NCI-H2196 treated with DMSO at 0.1 percent for 48 hours (cell line): ENCODE measurements at regions not wholly inside any gene's neighbourhood (a gene's known extent, or its start where the extent isn't known, plus 50 kb on each side); places are given as distances from the start of the nearest gene placed in this dataset.

Experiments
- DNase-seq: peaks from one replicate; lab custom pipeline; 2025; ENCODE audit not compliant: unreplicated experiment; lab: John Stamatoyannopoulos, UW

DNA sequence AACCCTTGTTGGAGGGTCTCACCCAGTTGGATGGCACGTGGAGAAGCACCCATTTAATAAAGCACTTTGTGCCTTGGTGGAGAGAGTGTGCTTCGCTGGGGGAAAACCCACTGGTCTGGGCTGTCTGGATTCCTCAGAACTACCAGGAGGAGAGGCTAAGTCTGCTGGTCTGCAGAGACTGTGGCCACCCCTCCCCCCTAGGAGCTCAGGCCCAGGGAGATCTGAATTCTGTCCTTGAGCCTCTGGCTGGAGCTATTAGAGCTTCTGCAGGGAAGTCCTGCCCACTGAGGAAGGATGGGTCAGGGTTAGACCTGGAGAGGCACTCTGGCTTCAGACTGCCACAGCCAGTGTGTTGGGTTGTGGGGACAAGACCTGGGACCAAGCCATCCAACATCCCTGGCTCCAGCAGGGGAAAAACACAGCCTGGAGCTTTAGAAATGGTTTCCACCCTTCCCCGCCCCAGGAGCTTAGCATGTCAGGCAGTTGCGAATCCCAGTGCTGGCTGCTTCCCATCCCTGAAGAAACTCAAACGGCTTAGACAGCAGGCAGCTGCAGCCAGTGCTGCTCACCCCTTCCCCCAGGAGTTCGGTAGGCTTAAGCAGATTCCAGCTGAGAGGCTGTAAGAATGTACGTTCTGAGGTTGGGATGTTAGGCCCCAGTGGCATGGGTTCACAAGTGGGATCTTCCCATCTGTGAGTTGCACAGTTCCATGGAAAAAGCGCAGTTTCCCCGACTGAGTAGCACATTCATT, 288.3 kb downstream of the TGFB2 start:
- DNase-seq = no peak

DNA sequence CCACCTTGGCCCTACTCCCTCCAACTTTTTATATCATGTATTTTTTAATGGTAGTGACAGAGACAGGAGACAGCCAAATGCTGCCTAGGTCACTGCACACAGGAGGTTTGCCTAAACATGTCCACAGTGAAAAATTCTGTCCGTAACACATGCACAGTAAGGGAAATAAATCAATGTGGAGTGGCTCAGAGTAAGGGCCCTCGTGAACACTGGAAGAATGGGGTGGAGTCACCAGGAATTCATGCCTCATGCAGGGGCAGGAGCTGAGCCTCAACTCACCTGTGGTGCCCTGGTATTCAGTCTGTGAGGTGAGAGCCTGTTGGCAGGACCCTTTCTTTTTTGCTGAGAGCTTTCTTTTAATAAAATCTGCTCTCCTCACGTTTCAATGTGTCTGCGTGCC, 289.1 kb downstream of the TGFB2 start:
- DNase-seq = no peak

DNA sequence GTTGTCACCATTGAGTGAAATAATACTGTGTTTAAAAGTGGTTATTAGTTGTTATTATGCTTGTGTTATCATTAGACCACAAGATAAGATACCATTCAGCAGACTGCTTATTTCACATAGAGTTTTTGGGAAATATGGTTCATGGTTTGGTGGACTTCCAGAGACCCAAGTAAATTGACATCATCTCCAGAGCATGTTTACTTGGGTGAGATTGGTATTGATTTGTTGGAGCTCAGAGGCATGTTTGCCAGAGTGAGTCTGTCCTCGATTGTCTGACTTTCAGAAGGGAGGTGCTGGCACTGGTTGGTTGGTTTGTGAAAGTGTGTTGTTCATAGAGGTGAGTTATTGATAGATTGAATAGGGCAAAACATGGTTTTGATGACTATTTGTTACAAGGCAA, 291.4 kb downstream of the TGFB2 start:
- no peak for DNase-seq

DNA sequence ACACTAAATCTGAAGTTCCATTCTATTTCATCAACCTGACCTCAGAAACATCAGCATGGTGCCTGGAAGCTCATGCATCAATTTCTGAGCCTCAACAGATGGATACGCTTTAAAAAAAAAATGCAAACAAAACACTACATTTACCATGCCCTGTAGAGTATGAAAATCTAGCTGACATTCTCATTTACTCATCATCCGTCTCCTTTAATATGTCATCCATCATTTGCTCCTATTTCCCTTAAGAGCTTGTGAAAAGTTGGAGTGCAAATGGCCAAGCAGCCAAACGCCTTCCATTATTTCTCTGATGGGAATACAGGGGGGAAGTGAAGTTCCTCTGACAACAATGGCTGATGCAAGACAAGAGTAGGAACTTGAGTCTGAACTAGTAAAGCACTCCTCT, 295.0 kb downstream of the TGFB2 start:
- DNase-seq = no peak

DNA sequence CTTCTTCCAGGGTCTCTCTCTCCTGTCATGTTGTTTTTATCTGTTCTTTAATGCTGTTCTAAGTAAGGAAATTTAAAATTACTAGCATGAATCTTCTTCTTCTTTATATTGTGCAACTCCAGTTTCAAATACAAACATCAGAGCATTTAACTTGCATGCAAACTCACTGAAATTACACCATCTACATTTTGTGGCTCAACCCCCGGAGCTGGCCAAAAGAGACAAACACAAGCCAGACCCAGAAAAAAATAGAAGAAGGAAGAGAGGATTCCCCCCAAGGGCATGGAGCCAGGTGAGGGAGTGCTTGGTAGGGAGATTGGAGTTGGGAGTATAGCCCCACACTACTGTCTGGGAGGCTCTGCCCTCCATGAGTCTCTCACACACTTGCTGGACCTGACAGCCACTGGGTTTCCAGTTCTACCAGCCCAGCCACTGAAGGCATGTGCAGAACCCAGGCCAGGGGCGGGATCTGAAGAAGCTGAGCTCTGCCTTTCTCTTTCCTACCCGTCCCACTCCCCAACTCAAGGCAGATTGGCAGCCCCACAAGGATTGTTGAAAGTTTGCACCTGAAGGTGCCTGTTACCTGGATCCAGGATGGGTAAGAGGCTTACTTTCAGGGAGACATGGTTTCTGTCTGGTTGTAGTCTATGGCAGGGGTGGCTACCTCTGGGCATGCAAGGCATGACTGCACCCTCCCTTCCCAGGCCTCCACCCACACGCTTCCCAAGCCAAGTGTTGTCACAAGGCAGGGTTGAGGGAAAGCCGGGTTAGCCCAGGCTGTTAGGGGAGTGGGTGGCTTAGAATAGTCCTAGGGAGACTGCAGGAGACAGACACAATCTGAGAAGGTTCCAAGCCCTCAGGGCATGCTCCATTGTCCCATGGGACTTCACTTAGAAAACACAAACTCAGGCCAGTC, 297.2 kb downstream of the TGFB2 start:
- DNase-seq = no peak

DNA sequence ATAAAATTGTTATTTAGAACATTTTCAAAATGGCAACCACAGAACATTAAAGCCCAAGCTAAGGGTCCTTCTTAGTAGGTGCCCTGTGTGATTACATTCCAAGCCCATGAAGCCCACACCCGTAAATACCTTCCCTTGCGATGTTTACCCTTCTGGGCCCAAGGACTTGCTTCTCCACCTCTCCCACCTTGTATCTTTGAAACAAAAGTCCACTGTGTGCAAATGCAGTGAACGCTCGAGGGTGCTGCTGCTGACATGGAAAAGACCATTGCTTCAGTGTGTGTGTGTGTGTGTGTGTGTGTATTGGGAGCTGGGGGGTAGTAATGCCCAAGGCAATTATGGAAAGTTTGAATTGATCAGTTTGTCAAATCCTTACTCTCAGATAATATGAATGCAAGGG, 298.1 kb downstream of the TGFB2 start:
- DNase-seq = no peak

DNA sequence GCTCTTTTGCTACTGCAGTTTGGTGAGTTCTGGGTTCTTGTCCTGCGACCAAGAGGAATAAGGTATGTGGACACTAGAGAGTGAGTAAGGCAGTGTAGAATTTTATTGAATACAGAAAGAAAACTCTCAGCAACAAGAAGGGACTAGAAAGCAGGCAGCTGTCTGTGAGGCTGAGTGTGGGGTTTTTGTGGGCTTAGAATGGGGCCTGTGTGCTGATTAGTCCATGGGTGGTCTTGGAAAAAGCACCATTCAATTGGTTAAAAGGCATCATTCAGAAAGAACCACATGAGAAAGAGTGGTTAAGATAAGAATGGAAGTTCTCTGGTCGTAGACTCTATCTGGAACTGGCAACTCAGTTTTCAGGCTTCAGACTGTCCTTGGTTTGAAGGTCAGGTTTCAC, 298.8 kb downstream of the TGFB2 start:
- no peak for DNase-seq

DNA sequence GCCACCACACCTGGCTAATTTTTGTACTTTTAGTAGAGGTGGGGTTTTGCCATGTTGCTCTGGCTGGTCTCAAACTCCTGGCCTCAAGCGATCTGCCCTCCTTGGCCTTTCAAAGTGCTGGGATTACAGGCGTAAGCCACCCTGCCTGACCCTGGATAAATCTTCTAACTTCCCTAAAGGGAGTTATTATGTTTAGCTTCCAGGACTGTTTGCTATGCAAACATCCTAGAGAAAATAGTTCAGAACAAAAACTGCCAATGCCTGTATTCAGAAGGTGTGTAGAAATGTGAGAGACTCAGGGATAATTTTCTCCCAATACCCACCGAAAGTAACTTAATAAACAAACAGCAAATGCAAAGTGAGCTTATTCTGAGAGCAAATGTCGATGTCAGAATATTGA, 301.2 kb downstream of the TGFB2 start:
- DNase-seq = no peak

DNA sequence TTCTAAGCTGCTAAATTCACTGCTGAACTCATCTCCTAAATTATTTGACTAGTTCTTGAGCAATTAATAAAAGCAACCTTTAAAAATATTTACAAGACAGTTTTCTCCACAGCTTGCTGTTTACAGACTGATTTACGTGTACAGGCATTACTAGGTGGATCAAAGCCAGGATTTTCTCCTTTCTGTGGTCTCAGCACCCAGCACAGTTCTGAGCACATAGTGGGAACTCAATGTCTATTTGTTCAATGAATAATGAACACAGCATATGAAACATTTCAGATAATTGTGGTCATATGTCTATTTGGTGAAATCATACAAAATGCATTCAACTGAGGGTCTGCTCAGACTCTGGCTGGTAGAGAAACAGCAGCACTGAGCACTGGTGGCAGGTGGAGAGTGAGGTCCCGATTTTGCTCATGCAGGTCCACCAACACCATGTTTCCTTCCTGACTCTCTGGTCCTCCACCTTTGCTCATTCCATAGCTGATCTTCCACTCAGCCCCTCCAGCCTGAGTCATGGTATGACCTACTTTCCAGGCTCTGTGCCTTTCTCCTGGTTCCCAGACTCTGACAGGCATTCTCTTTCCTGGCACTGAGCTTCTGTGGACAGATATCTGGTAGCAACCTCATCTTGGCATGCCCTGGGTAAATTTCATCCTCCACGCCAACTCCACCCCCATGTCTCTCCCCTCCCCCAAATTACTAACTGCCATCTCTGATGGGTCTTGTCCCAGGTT, 311.3 kb downstream of the TGFB2 start:
- no peak for DNase-seq

DNA sequence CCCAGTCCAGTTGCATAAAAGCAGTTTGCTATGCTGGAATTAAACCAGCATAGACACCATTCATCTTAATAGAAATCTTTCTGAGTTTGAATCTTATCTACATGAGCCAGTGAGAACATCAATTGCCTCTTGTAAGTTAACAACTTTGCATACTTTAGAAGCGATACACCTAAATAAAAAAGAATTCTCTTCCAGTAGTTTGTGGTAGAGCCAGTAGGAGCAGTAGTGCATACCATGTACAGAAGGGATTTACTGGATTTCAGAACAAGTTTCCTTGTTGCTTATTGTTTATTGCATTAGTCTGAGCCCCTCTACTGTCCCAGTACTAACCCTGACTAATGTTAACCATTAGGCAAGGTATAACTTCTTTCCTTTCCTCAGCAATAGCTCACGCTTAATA, 313.1 kb downstream of the TGFB2 start:
- no peak for DNase-seq

DNA sequence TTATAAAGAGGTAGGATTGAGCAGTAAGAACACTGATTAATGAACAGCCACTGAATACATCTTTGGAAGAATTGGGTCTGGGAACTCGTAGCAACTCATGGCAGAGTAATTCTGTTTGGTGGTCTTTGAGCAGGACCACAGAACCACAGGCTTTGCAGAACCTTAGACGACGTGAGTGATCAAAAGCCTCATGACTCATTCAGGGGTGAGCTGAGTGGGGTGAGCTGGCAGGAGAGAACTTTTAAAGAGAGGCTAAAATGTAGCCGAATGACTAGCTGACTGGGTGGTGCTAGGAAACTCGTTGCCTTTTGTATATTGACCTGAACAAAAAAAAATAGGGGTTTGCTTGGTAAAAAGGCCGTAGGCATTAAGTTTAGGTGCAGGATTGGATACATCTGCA, 313.8 kb downstream of the TGFB2 start:
- no peak for DNase-seq

DNA sequence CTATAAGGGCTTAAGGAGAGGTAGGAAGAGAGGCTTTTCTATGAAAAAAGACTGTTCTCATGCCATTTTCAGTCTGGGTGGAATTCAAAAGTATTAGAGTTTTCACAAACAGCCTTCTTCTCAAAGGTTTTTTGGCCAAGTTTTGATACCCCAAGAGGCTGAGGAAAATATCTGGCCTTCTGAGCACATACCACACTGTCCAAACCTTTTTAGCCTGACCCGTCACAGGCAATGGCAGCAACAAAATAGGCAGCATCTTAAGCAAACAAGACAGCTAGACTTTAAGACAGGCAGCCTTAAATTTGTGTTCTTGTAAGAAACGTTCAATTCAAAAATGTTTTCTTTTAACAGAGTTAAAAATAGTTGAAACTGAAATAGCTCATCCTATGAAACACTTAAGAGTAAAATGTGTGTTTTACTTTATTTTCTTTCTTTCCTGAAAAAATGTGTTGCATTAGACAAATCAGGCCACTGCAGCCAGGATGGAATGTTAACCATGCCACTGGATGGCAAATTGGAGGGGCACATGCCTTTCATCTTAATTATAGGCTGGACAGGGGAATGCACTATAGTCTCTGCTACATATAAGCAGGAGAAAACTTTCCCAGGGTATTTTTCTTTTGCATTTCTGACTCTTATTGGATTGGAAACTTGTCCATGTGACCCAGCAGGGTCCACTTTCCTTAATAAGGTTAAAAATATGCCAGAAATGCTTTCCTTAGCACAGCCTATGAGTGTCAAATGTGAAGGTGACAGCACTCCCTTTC, 315.0 kb downstream of the TGFB2 start:
- no peak for DNase-seq

DNA sequence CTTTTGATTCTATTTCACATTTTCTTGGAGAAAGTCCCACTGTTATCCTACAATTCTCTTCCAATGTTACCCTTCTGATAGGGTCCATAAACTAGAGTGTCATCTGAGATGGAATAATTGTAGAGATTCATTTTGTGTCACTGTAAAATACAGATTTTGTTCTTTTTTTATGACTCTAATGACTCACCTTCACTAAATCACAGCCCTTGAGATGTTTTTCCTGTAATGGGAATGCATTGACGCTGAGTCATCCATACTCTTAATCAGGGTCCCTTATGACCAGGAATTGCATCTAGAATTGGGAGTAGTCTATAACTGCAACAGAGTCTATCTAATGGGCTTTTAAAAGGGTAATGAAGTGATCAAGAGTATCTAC, 315.5 kb downstream of the TGFB2 start:
- no peak for DNase-seq

DNA sequence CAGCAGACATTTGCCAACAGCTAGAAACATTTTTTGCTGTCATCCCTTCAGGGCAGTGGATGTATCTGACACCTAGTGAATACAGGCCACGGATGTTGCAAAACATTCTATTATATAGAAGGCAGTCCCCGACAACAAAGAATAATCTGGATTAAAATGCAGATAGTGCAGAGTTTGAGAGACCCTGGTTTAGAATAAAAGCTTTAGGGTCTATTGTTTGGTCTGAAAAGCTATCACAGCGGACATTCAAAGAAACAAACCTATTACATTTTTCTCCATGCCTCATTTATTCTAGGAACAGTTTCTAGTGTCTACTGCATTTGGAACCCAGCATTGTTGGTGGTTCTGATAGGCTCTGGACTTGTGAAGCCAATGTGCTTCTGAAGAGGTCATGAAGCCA, 316.3 kb downstream of the TGFB2 start:
- no peak for DNase-seq

DNA sequence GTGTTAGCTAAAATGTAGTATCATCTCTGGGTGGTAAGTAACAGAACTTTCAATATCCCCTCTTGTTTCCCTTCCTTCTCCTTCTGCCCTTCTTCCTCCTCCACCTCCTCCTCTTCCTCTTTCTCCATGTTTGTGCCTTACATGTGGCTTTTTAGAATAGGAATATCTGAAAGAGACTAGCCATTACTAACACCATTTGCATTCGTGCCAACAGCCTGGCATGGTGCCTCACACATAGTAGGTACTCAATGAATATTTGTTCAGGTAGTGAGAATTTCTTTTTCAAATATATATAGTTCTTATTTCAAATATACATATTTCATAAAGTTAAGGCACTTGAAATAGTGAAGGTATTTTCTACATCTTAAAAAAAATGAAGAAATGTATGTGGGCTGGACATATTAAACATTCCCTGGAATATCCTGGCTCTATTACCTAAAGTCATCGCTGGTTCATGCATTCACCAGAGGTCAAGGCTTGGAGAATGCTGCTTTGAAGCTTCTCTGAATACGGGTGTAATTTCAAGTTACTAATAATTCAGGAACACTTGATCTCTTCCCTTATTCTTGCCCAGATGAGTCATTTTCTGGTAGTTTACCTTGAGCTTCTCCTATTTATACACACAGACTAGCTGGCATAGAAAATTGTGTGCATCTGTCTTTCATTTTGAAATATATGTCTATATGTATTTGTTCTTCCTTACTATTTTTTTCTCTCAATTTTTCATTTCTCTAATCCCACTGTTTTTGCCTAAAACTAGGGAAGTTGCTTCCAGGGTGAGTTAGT, 319.4 kb downstream of the TGFB2 start:
- DNase-seq = no peak

DNA sequence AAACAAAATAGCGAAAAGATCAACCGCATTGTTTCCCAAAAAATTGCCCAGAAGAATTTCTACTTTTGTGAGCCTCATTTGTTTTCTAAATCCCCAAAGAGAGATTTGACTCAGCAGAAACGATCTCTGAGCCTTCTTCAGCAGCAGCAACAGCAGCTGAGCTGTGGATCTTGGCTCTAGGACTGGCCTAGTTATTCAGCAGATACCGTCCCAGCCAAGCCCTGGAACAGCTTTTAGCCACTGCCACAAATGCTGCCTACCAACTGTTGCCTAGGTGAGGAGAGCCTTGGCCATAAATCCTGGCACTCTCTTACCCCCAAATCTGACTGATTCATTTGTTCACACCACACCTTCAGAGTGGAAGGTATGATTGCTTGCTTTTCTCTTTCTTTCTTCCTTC, 320.1 kb downstream of the TGFB2 start:
- no peak for DNase-seq

DNA sequence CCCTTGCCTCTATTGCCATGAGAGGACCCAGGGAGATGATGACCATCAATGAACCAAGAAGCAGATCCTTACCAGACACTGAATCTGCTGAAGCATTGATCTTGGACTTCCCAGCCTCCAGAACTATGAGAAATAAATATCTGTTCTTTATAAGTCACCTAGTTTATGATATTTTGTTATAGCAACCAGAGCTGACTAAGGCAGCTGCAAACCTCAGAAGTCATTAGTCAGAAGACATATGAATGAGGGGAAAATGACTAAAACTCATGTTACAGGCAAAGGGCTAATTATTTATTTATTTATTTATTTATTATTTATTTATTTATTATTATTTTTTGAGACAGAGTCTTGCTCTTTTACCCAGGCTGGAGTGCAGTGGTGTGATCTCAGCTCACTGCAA, 321.1 kb downstream of the TGFB2 start:
- DNase-seq = no peak

DNA sequence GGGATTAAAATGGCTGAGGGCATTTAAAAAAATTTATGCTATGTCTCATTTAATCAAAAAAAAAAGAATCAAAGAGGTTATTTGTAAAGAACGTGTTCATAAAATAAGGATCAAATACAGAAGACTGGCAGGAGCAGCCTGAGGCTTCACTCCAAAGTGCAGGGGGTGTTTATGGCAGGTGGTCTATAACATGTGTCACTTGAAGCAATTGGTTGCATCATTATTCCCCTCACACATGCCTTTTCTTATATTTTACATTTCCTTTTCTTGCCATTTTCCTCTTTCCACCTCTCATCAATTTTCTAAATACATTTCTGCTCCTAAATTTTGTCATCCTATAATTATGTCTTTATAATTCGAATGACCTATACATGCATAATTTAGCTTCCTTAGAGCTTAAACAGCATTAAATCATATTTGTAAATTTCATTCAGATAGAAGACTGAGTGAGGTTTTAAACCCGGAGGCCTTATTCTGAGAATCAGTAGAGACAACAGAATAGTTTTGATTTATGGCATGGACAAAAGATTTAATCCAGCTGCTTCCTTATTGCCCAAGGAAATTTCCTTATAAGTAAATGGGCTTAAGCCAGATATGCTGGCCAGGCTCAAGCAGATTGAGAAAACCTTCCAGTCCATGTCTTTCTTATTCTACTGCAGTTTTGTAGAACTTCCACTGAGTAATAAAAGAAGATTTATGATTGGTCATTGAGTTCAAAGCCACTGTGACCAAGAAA, 322.8 kb downstream of the TGFB2 start:
- no peak for DNase-seq

DNA sequence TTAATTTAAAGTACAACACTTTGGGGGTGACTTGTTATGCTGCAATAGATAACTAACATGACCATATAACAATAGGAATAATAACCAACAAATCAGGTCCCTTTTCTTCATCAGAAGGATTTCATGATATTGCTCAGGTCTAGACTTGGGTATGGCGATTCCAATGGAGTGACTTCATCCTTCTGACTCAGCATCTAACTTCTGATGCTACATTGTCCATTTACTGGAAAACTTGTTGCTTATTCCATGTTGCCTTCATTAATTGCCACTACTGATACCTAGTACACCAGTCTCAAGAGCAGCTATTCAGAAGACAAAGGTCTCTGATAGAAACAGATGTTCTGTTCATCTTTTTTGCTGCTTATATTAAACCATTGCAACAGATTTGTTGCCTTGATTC, 324.3 kb downstream of the TGFB2 start:
- DNase-seq = no peak

DNA sequence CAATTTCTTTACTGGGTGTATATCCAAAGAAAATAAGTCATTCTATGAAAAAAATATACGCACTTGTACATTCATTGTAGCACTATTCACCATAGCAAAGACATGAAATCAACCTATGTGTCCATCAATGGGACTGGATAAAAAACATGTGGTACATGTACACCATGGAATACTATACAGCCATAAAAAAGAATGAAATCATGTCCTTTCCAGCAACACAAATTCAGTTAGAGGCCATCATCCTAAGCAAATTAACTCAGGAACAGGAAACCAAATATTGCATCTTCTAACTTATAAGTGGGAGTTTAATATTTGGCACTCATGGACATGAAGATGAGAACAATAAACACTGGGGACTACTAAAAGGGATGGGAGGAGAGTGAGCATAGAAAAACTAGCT, 325.7 kb downstream of the TGFB2 start:
- DNase-seq = no peak
